HG03521 (cell line): ENCODE measurements at regions not wholly inside any gene's neighbourhood (a gene's known extent, or its start where the extent isn't known, plus 50 kb on each side); places are given as distances from the start of the nearest gene placed in this dataset.
"Not testable (repeated sequence)": the region's sequence is repeated elsewhere in the genome, so short reads cannot be mapped to it uniquely, and the experiment has no call there.

Source experiments
- ATAC-seq: cut with Tn5 transposase; IDR thresholded peaks from one replicate; pipeline ENCODE4 v1.9.1; 2021; ENCODE audit warnings: mild to moderate bottlenecking, moderate library complexity; ENCODE audit not compliant: unreplicated experiment

DNA sequence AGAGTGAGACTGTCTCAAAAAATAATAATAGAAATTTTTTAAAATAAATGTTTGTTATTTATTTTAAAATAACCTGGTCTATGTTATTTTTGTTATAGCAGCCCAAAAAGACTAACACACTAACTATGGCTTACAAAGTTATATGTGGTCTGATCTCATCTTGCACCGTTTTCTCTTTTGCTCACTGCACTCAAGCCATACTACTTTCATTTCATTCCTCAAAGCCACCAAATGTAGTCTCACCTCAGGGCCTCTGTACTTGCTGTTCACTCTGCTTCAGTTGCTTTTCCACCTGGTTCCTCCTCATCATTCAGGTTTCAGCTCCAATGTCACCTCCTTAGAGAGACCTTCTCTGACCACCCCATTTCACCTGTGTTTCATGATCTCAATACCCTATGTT lies 55.2 kb upstream of the MDM1 start:
- ATAC-seq: no peak

GRCh38 chr12:68389305-68389704 lies 57.1 kb upstream of the MDM1 start:
- no peak for ATAC-seq

DNA sequence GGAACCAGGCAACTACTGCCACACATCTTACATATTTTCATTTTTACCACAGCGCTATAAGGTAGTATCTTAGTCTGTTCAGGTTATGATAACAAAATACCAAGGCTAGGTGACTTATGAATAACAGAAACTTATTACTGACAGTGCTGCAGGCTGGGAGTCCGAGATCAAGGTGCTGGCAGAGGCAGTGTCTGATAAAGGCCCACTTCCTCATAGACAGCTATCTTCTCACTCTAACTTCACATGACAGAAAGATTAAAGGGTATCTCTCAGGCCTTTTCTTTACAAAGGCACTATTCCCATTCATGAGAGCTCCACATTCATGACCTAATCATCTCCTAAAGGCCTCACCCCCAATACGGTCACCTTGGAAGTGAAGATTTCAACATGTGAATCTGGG lies 59.8 kb upstream of the MDM1 start:
- ATAC-seq: no peak

DNA sequence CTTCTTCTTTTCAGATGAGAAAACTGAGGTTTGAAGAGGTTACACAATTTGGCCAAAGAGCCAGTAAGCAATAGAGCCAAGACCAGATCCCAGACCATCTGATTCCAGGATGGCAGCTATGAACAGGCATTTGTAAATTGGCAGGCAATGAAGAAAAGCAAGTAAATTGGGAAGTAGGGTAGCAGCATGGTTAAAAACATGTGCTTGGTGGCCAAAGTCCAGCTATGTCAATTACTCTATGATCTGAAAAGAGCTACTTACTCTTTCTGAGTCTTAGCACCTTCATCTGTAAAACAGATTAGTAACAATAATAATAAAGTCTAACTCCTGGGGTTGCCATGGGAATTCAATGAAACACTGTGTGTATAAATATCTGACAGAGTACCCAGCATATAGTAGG lies 60.2 kb upstream of the MDM1 start:
- no peak for ATAC-seq

- ATAC-seq: no peak
Observed at GRCh38 chr12:68393417-68393816, 61.3 kb upstream of the MDM1 start.

- ATAC-seq: no peak
Observed at GRCh38 chr12:68397566-68398158, 65.5 kb upstream of the MDM1 start.

- ATAC-seq: not testable (repeated sequence)
Observed at GRCh38 chr12:68398689-68399088, 66.5 kb upstream of the MDM1 start.

- no peak for ATAC-seq
Observed at GRCh38 chr12:68400226-68400829, 68.2 kb upstream of the MDM1 start.

GRCh38 chr12:68402422-68402821 lies 70.3 kb upstream of the MDM1 start:
- ATAC-seq: no peak

DNA sequence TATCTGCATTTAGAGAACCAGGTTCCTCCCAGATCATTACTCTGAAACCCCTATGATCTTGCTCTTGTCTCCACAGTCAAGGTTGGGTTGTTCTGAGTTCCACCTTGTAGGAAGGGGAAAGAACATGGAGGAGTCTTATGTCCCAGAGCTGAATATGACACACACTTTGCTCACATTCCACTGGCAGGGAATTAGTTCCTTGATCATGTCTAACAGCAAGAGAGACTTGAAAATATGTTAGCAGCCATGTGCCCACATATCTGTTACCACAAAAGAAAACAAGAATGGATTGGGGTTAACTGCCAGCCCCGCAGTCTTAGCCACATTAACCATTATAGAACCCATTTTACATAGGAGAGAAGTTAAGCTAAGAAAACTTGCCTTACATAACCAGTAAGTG lies 71.1 kb upstream of the MDM1 start:
- no peak for ATAC-seq

- ATAC-seq: no peak
Observed at GRCh38 chr12:68403711-68404110, 71.5 kb upstream of the MDM1 start.

DNA sequence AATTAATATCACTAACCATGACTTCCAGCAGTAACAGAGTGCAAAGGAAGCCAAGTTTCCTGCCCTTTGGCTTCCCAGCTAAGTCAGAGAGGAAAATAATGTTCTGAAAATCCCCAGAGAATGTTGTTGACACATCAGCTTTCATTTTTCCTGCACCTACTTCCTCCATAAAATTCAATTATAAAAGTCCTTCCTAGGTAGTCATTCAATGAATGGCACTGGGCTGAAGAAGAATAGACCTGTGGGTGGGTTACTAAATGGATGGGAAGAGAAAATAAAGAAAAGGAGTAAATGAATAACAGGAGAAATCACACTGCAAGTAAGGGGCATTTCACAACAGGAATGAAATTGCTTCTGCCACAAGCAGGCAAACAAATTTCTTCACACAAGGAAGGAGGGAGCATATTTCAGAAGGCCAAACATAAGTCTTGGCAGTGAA lies 73.2 kb upstream of the MDM1 start:
- ATAC-seq: no peak

DNA sequence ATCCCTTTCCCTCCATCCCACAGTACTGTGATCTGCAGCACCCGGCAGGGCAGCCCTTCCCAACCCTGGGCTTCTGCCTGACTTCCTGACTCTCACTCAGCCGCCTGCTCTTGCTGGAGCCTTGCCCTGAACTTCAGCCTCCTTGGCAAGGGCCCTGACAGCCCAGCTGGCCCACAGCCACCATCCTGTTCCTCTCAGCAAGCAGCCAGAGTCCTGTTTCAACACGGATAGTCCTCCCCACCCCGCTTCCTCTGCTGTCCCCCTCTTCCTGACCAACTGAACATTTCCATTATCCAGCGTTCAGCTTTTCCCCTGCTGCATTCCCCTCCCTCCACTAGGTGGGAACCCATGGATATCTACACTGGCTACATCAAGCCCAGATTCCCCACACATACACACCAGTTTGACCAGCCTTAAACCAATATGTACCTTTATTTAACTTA lies 74.0 kb upstream of the MDM1 start:
- no peak for ATAC-seq

- ATAC-seq: no peak
Observed at GRCh38 chr12:68406911-68407310, 74.7 kb upstream of the MDM1 start.

DNA sequence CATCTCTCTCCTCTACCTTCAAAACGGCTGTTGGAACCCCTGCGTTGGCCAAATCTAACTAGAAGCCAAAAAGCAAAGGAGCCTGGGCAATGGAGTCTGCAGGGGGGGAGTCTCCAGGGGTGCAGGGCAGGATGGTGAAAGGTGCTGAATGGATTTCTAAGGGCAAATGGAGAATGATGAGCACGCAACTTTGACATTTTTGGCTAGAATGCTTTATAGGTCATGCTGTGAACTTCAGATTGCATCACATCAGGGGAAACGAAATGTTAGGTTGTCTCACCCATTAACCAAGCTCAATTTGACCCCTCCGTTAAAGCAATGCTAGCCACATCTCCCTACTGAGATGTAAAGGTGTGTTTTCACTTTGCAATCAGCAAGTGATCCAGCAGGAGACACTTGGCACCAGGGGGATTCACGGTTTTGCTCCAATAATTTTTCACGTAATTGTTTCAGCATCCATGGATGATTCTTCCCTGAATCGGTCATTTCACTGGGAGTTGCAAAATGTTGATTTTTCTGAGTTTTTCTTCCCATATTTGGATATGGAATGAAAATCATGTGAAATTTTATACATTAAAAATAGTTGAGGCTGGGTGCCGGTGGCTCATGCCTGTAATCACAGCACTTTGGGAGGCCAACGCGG lies 78.0 kb upstream of the MDM1 start:
- ATAC-seq: no peak

DNA sequence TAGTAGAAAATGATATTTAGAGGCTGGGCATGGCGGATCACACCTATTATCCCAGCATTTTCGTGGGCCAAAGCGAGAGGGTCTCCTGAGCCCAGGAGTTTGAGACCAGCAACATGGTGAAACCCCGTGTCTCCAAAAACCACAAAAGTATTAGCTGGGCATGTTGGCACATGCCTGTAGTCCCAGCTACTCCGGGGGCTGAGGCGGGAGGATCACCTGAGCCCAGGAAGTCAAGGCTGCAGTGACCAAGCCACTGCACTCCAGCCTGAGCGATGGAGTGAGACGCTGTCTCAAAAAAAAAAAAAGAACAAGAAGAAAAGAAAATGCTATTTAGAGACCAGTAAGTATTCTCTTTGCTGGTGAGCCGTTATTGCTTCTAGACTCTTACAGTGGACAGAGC lies 79.2 kb upstream of the MDM1 start:
- ATAC-seq: no peak

- ATAC-seq: no peak
Observed at GRCh38 chr12:68414988-68415387, 82.8 kb upstream of the MDM1 start.

- no peak for ATAC-seq
Observed at GRCh38 chr12:68416350-68416749, 84.2 kb upstream of the MDM1 start.

GRCh38 chr12:68416826-68417225 lies 84.7 kb upstream of the MDM1 start:
- no peak for ATAC-seq

DNA sequence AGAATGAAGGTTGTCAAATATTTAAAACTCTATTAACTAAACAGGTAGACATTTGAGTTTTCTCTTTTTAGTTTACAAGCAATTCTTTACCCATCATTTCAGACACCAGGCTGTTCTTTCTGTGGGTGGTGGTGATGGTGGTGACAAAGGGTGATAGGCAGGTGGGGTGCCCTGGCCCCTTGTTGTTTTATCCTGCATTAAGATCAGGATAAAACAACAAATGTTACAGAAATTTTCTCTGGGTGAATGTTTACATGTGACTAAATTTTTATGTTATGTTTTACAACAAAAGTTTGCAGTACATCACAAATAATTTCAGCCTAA lies 85.9 kb upstream of the MDM1 start:
- ATAC-seq: no peak

- no peak for ATAC-seq
Observed at GRCh38 chr12:68420225-68421010, 88.3 kb upstream of the MDM1 start.

DNA sequence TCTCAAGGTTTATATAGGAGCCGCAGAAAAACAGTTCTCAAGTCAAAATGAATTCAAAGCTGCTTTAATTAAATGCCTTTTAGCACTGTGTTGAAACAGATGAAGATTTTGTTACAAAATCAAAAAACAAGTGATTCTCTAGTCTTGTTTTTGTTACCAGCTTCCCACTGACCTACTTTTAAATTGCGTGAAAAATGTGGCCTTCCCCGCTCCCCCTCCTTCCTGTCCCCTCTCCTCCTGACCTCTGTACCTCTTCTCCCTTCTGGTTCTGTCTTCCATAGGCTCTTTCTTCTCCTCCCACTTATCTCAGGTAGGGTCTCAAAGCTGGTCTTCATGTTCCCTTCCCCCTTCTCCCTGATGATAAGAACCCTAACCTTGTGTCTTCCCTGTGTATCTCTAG lies 90.0 kb upstream of the MDM1 start:
- no peak for ATAC-seq
